ENCODE measurements at regions not wholly inside any gene's neighbourhood (a gene's known extent, or its start where the extent isn't known, plus 50 kb on each side); places are given as distances from the start of the nearest gene placed in this dataset.

- TF ChIP-seq ESRRG (CRISPR knock-in tag; IDR thresholded peaks at IDR 0.05) = no peak
- TF ChIP-seq ARNTL (CRISPR knock-in tag; IDR thresholded peaks at IDR 0.05; ENCODE audit: borderline replicate concordance, low read depth) = no peak
- TF ChIP-seq PATZ1 (CRISPR knock-in tag; IDR thresholded peaks at IDR 0.05; ENCODE audit: borderline replicate concordance) = no peak
- TF ChIP-seq TCF4 (CRISPR knock-in tag; IDR thresholded peaks at IDR 0.05; ENCODE audit: borderline replicate concordance) = no peak
- TF ChIP-seq PPARA (CRISPR knock-in tag; IDR thresholded peaks at IDR 0.05; ENCODE audit: borderline replicate concordance) = no peak
- no peak for TF ChIP-seq ZNF8 (CRISPR knock-in tag; IDR thresholded peaks at IDR 0.05)
Measured at GRCh38 chr3:68403741-68404140, 528.6 kb downstream of the TAFA4 start.

Data from SK-N-SH treated with all-trans-retinoic acid at 6 μM for 48 hours (cell line).